ENCODE measurements at regions not wholly inside any gene's neighbourhood (a gene's known extent, or its start where the extent isn't known, plus 50 kb on each side); places are given as distances from the start of the nearest gene placed in this dataset.
A peak's percentile ranks its signal among the peaks of the same experiment; 100 is the strongest.

DNA sequence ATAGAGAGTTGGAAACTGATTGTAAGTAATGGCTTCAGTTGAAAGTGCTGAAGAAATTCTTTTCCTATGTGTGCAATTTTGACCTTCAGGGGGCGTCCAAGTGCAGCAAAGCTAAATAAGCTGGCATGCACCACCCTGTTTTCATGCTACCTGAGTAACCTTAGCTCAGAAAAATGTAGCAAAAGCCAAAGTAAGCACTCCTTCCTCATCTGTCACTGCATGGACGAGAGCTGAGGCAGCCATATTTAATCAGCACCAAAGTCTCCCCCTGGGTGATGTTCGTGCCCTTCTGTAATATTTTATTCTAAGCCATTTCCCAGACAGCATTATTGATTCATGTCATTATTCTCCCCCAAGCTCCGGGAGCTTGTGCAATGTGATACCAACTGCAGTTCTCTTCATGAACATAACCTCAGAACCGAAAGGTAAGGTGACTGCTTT is 123.1 kb downstream of the RPS12 start:
- peak; percentile 12 for DNase-seq

DNA sequence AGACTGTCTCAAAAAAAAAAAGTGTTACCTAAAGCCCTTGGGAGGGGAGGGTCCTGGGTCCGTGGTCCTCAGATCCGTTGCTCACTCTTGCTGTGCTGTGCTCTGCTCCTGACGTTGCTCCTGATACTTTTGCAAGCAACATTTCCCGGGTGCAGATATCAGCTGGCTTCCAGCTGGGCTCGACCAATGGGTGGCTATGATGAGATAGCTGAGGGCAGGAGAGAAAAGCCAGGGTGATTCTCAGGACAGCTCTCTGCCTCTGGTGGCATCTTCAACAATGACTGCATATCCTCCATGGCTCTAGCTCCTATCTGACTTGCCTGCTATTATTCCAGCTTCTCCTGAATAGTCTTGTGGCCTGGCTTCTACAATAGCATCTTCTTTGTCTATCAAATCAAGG is 134.5 kb downstream of the RPS12 start:
- no peak for DNase-seq

DNA sequence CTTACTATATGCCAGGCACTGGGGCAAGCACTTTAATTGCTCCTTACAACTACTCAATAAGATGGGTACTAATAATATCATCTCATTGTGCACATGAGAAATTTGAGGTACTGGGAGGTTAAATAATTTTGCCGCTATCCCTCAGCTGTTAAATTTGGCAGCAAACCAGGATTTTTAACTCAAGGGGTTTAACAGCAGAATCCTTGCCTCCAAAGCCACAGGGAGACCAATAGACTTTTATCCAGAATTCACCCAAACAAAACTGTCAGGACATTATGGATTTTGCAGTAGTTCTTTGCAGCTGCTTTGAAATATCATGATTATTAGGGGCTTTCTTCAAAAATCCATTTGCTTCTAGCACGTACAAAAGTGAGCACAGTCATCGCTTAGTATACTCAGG is 136.2 kb downstream of the RPS12 start:
- no peak for DNase-seq

DNA sequence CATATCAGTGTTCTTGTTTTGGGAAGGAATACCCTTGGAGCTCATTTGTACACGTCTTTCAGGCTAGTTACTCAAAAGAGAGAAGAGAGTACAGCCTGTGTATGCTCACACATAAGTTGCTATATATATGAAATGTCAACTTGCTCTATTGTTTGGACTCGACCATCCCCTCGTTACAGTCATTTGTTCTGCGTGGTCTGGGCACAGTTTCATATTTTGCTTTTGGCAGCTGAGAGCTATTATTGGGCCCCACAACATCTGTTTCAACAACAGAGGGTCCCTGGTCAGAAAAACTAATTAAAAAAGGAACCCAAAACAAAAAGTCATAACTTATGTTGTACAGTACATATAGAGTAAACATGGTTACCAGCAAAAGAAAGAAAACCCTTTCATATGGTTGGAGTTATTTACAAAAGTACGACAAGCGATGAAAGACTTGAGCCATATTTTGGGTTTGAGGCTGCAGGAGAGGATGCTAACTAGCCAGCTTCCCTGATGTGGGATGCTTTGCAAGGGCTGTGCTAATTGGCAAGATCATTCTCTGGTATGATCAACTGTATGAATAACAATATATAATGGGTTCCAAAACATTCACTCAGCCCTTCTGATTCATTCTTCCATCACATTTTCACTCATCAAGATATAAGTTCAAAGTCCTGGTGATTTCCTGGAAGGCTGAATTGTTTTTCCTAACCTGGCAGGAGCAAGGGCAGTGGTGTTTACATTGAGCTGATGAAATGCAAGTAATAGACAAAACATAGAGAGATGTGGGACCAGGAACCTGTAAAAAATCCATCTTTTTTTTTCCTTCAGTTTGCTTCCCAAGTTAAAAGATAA is 137.9 kb downstream of the RPS12 start:
- no peak for DNase-seq

DNA sequence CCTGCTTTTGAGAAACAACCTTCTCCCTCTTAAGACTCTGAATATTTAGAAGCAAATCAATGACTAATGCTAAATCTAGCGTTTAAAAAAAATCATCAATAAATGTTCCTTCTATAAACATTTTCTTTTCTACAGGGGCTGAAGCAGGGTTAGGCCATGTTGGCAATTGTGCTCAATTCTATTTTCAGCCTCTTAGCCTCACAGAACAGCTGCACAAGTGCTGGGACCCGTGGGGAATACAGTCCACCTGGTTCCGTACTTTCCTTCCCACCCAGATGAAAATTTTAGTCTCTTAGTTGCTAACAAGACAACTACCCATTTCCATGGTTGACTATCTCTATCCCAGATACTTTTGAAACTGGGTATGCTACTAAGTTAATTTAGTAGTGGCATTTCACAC is 138.6 kb downstream of the RPS12 start:
- DNase-seq: no peak

DNA sequence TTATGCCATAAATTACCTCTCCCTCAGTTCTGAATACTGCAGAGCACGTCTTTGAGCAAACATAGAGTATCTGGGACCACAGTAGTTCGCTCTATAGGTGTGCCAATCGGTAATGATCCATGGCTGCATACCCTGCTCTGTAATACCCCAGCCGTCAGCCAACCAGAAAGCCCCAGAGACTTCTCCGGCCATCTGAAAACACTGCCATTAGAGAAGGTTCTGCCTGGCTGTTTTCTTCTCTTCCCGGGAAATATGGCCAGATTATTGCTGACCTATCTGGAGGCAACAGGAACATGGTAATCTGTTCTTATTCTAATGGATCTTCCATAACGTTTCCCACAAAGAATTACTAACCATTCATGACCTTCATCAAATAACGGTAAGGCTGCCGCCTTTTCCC is 139.9 kb downstream of the RPS12 start:
- DNase-seq: no peak

DNA sequence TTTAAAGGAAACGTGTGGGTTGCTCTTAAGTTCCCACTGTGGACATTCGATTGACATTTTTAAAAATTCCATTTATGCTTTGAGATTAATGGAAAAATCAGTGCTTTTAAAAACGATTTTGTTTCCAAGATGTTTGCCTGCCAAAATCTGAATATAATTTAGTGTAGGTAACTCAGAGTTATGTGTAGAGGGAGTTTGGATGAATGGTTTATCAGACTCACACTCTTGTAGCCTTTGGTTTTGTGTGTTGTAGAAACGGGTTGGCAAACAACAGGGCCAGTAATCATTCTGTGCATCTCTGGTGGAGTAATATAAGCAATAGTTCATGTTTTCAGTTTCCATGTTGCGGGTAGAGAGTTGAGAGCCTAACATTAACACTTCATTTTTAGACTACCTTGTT is 140.6 kb downstream of the RPS12 start:
- DNase-seq: no peak

DNA sequence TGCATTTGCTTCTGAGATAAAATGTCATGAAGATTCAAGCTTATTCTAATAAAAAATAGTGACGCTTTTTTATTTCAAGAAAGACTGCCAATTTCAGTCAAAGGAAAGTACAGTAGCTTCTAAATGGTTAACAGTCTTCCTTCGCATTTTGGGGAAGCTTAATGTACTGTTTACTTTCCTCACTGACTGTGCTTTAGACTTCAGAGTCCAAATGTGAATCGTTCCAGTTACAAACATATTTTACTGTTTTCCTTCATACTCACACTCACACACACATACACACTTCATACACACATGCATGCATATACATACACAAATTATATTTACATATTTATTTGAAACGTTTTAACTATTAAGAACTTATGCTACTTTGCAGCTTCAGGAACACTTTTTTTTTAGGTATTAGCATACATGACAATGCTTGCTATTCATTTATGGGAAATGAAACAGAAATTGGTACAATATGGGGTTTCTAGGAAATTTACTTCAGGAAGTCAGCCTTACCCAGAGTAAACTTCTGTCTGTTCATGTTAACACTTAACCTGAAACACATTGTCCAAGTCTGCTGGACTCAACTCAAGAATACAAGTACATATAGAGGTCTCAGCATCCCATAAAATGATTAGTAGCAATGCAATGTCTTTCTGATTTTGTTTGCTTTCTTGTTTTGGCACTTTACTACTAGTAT is 145.4 kb downstream of the RPS12 start:
- no peak for DNase-seq

DNA sequence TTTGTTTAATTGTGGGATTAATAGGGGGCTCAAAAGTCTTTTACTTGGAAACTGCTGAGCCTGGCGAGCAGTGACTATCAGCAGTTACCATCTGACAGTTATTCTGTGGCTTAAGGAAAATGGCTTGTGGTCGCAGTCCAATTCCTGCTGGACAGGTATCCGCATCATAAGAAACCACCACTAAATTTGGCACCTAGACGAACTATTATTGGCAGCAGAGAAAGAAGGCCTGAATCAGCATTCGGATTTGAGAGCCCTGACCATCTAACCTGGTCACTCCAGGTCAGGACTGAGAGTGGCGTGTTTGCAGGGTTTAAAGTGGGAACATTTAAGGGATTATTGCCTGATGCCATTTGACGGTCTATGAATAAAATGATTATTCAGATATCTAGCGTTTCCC is 146.4 kb downstream of the RPS12 start:
- no peak for DNase-seq

DNA sequence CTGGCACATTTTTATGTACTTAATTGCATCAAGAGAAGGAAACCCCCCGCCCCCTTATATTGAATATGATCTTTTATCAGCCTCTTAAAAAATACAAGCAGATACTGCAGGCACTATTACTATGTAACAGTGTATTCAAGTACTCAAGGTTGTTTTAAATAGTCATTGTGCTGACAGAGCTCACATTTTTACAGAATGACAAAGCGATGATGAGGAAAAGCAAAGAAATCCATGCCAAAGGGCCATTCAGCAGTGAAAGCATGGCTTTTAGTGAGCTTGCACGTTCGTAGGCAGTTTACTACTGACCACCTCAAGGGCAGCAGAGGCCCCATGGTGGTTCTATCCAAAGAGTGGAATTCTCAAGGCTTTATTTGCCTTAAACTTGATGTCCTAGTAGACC is 146.8 kb downstream of the RPS12 start:
- DNase-seq: no peak

DNA sequence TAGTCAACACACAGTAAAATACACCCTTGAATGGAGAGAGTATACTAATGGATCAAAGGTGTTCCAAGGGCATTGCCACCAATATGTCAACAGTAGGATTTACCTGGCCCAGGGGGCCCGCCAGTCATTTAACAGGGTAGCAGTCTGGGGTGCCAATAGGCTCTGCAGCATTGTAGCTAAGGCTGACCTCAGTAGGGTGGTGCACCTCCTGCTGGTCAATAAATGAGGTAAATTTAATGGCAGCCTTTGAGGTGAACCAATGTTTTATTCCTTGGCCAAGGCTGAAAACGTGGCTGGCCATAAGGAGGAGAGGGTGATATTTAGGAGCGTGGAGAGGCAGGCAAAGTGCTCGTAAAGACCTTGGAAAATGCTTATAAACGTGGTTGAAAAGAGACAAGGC is 147.2 kb downstream of the RPS12 start:
- no peak for DNase-seq

DNA sequence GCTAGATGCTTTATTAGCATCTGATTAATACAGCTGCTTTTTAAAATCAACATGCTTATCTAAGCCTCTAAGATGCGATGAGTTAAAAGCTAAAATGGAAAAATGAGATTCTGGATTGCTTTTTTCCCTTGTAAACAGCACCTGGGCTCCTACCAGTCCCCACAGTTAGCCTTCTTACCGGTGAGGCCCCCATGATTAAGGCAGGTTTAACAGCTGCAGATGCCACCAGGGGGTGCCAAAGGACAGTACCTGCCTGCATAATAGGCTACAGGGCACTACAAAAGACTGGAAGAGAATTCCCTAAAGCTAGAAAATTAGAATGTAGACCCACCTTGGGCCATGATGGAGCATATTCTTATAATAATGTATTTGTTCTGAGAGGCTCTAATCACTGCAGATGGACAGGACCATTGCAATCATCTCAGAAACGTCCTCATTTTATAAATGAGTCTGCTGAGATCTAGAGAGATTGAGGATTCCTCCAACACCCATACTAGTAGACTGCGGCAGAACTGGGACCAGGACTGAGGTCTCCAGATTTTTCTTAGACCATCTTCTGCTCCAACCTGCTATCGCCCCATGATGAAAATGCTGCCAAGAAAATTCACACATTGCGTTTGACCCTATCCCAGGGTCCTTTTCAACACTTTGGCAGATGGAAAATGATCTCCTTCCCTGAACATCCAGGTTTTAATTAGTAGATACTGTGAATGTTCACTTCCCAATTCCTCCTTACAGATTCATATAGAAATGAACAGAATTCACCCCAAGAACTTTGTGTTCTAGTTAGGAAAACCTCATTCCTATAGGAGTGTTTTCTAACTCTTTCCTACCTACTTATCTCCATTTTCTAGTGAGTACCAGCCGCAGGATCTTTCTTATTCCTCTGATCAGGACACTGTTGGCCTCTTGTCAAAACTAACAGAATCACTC is 148.8 kb downstream of the RPS12 start:
- DNase-seq: no peak

DNA sequence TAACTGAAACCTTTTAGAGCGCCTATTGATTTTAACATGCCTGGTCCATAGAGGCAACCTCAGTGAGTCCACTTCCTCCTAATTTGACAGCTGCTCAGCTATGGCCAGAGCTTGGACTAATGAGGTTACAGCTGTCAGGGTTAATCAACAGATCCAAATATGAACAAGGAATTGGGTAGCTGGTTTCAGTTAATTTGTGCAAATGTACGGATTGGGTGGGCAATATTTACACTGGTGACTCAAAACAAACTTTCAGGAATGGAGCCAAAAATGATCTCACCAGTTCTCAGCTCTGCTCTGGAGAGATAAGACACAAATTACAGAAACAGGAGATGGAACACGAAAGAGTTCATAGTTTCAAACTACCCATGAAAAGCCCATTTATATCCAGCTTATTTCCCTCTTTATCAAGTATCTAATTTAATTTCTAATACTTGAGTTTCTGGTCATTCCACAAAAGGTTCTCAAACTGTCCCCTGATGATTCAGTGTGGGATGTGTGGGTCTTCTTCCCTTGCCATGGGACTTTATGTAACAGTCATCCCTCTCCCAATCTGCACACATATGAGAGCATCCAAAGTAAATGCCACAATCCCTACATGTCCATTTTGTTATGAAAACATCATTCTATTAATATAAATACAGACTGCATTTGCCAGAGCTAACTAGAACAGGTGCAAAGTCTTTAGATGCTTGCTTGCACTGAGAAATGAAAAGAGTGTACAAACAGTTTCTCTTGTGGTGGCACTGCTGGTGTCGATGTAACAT is 149.9 kb downstream of the RPS12 start:
- DNase-seq: peak; percentile 25

DNA sequence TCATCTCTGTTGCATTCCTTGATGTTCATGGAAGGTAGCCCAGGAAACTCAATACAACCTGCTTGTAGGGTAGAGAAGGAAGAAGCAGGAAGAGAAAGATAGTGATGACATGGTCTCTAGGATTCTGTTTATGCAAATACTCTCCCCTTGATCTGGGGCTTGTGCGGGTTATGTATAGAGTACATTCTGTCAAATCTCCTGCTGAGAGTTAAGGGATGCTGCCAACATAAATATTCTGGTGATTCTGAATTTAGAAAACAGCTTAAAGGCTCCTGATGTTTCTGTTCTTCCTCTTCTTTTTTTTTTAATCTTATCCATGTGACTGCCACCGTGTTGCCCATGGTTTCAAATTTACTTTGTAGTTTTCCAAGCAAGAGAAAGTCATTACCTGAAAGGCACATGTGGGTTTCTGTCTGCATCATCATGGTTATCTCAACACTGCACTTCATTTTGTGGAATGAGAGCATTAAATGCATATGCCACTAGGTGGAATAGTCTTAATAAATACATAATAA is 150.6 kb downstream of the RPS12 start:
- DNase-seq: no peak

DNA sequence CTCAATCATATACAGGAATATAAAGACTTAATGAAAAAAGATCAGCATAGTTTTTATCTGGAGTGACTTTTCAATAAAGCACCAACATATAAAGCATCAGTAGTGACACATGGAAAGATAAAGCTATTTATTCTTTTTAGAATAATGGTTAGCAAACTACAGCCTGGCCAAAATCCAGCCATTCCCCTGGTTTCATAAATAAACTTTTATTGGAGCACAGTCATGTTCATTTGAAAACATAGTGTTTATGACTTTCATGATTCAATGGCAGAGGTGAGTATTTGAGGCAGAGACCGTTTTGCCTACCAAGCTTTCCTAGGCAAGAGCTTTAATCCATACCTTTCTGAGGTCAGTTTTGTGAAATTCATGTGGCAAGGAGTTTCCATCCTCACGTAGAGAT is 153.5 kb downstream of the RPS12 start:
- no peak for DNase-seq

DNA sequence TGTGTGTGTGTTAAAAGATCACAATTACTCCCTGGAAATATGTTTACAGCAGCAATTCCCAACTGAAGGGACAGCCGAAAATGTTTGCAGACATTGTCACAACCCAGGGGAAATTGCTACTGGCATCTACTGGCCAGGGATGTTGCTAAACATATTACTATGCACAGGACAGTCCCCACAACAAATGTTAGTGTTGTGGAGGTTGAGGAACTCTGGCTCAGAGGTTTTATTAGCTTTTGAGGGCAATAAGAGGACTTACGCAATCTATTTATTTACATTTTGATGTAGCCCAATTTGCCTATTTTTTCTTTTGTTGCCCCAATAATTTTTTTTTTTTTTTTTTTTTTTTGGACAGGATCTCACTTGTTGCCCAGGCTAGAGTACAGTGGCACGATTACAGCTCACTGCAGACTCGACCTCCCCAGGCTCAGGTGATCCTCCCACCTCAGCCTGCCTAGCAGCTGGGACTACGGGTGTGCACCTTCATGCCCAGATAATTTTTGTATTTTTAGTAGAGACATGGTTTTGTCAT is 154.1 kb downstream of the RPS12 start:
- no peak for DNase-seq

DNA sequence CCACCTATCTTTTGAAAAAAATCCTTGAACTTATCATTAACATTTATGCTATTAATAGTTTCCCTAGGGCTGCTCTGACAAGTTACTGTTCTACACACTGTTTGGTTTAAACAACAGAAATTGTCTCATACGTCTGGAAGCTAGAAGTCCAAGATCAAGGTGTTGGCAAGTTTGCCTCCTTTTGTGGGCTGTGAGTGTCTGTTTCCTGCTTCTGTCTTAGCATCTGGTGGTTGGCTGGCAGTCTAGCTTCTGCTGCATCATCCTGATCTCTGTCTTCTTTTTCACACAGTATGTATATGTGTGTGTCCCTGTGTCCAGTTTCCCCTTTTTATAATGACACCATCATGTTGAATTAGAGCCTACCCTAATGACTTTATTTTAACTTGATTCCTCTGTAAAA is 154.8 kb downstream of the RPS12 start:
- DNase-seq: no peak

DNA sequence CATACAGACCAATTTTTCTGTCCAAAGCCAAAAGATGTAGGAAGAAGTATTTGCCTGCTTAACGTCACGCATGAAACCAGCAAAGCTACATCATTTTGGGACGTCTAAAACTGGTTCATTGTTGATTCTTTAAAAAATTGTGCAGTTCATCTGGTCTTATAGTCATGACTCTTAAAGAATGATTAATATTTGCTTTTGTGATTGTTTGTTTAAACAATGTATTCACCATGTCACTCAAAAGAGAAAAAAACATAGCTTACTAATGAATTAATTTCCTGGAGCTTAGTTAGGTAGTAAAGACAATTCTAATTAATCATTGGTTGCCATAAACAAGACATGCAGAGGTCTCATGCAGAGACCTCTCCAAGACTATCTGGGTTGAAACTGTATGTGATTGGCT is 157.3 kb downstream of the RPS12 start:
- no peak for DNase-seq

DNA sequence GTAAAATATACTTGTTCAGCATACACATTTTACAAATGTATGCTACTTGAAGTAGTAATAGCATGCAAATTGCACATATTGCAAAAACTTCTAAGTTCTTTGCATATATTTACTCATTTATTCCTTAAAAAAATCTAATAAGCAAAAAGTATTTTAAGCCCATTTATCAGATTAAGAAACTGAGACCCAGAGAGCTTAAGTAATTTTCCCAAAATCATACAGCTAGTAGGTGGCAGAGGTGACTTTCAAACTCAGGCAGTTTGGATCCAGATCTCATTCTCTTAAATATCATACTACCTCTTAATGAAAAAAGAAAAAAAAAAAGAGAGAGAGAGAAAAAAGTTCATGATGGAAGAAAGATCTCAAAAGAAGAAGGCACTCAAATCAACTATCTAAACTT is 157.9 kb downstream of the RPS12 start:
- DNase-seq: no peak

DNA sequence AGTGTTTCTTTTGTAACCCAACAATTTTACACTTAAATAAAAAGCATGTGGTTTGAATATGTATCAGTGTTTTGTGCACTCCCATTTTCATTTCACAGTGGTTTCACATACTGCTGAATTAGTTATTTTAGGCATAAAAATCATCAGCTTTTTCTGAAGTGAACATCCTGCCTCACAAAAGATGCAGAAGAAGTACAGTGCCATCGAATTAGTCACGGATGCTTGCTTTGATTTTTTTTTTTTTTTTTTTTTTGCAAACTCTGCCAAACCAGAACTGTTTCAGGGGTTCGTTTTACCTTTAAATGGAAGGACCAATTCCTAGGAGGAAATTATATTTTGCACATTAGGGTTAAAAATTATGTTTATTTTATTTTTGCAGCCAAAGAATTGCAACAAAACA is 158.6 kb downstream of the RPS12 start:
- DNase-seq: no peak

DNA sequence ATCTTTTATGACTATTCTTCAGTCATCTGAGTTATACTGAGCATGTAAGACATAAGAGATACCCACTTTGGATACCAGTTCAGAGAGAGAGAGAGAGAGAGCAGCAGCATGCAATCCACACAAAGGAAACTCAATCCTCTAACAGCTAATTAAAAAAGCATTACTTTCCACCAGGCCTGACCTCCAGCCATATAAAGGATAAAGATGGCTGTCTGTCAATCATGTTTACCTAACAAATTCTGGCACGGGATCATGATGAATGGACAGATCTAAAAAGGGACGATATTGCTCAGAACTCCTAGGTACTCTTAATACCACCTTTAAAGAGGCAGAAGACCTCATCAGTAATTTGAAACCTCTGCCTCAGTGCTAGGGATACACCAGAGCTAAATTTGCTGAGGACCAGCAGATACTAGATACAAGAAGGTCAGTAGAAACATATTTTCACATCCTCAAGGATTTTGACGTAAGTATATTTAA is 159.2 kb downstream of the RPS12 start:
- no peak for DNase-seq

DNA sequence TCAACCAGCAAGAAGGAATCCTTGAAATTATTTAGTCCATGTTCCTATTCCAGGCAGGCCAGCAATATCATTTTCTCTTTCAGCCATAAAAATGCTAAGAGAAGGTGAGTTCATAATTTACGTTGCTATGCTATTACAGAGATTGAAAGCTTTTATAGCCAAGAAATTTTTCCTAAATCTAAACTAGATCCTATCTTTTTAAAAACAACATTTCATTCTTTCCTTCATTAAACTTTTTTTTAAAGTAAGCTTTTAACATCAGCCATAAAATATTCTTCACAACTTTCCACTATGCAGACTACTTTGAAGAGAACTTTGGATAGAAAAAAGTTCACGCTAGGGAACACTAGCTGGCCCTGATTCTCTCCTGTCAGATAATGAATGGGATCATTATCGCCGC is 159.8 kb downstream of the RPS12 start:
- DNase-seq: no peak

All from NCI-H2029 treated with DMSO at 0.1 percent for 48 hours (cell line).